WI38 (cell line): ENCODE measurements at regions not wholly inside any gene's neighbourhood (a gene's known extent, or its start where the extent isn't known, plus 50 kb on each side); places are given as distances from the start of the nearest gene placed in this dataset.

Source experiments
- H3K4me3 ChIP-seq: 2 replicates; pipeline ENCODE4 v1.5.1; 2011; ENCODE audit warnings: low read depth, mild to moderate bottlenecking, control low read depth, low read length
- CTCF ChIP-seq: IDR thresholded peaks from 2 replicates; pipeline ENCODE4 v1.5.1; 2012; ENCODE audit warnings: low read depth, mild to moderate bottlenecking, control low read depth, low read length

GRCh38 chr2:238651306-238652052 lies 196.4 kb upstream of the TWIST2 start:
- no peak for TF ChIP-seq CTCF
- no peak overlapping the region for H3K4me3 ChIP-seq

- H3K4me3 ChIP-seq, result no peak overlapping the region
- no peak for TF ChIP-seq CTCF
Observed at GRCh38 chr2:238652053-238652770, 195.7 kb upstream of the TWIST2 start.

GRCh38 chr2:238652771-238653157 lies 195.1 kb upstream of the TWIST2 start:
- no peak overlapping the region for H3K4me3 ChIP-seq
- no peak for TF ChIP-seq CTCF

GRCh38 chr2:238653431-238654109 lies 194.3 kb upstream of the TWIST2 start:
- TF ChIP-seq CTCF, result no peak
- no peak overlapping the region for H3K4me3 ChIP-seq

GRCh38 chr2:238654479-238655197 lies 193.2 kb upstream of the TWIST2 start:
- TF ChIP-seq CTCF, result no peak
- H3K4me3 ChIP-seq, result no peak overlapping the region

- TF ChIP-seq CTCF, result no peak
- H3K4me3 ChIP-seq, result no peak overlapping the region
Observed at GRCh38 chr2:238655198-238655860, 192.6 kb upstream of the TWIST2 start.
